Peyer's patch (tissue), 4 donors: ENCODE measurements at regions not wholly inside any gene's neighbourhood (a gene's known extent, or its start where the extent isn't known, plus 50 kb on each side); places are given as distances from the start of the nearest gene placed in this dataset.

Experiments used
- CTCF ChIP-seq, 6 experiments: fragments of 450-650 bp in 4 of 6; fragments of 200-600 bp in 2 of 6; sonication (generic) in 1 of 6; IDR thresholded peaks; one replicate each; pipeline ENCODE4 v1.5.1; 2017 to 2019; ENCODE audit warnings: antibody characterized with exemption in 6 of 6, mild to moderate bottlenecking in 3 of 6, moderate library complexity in 1 of 6
- POLR2A ChIP-seq, 2 donors: fragments of 450-650 bp; IDR thresholded peaks; one replicate each; pipeline ENCODE4 v1.5.1; 2017; ENCODE audit warnings: antibody characterized with exemption in 2 of 2, mild to moderate bottlenecking in 2 of 2, moderate library complexity in 2 of 2

- no peak for TF ChIP-seq CTCF (IDR thresholded peaks at IDR 0.05)
- TF ChIP-seq POLR2A (IDR thresholded peaks at IDR 0.05) = no peak
Observed at GRCh38 chr12:4221258-4221620, 52.3 kb upstream of the CCND2 start.
